MCF 10A (cell line): ENCODE measurements at regions not wholly inside any gene's neighbourhood (a gene's known extent, or its start where the extent isn't known, plus 50 kb on each side); places are given as distances from the start of the nearest gene placed in this dataset.

Source experiments
- BruUV-seq: library from RNA; stranded (reverse); fragments of 400-500 nt; replicated peaks from 2 replicates; lab custom pipeline; 2021; lab: Mats Ljungman, UMichigan
- CTCF ChIA-PET: fragments of 300-600 bp; sonication (Branson Sonifier 250); formaldehyde crosslinking; extraction: SDS; loops from one replicate; lab custom pipeline; 2021; ENCODE audit warnings: antibody characterized with exemption, inconsistent platforms; lab: Yijun Ruan, JAX
- POLR2A ChIA-PET: fragments of 300-600, 350-650 bp; sonication (Branson Sonifier 250); formaldehyde crosslinking; extraction: SDS; loops from one replicate; lab custom pipeline; 2020; ENCODE audit warnings: antibody characterized with exemption, inconsistent platforms; lab: Yijun Ruan, JAX
- DNase-seq: peaks from one replicate; pipeline ENCODE4 v3.0.0-alpha.2; 2018; ENCODE audit not compliant: unreplicated experiment
- H3K27ac Mint-ChIP-seq: one replicate; pipeline ENCODE4 v1.8.0; 2022; ENCODE audit warnings: mild to moderate bottlenecking, low read depth, mixed read lengths; ENCODE audit not compliant: unreplicated experiment
- H3K27me3 Mint-ChIP-seq: one replicate; pipeline ENCODE4 v1.8.0; 2022; ENCODE audit warnings: mixed read lengths; ENCODE audit not compliant: insufficient read depth, unreplicated experiment
- H3K36me3 Mint-ChIP-seq: one replicate; pipeline ENCODE4 v1.8.0; 2022; ENCODE audit warnings: mild to moderate bottlenecking, moderate library complexity, mixed read lengths; ENCODE audit not compliant: insufficient read depth, unreplicated experiment
- H3K4me1 Mint-ChIP-seq: one replicate; pipeline ENCODE4 v1.8.0; 2022; ENCODE audit warnings: mixed read lengths; ENCODE audit not compliant: insufficient read depth, unreplicated experiment
- H3K4me3 Mint-ChIP-seq: one replicate; pipeline ENCODE4 v1.8.0; 2022; ENCODE audit warnings: mild to moderate bottlenecking, moderate library complexity, mixed read lengths; ENCODE audit not compliant: unreplicated experiment
- H3K9me3 Mint-ChIP-seq: one replicate; pipeline ENCODE4 v1.8.0; 2022; ENCODE audit warnings: mixed read lengths; ENCODE audit not compliant: unreplicated experiment
- intact Hi-C: fragments of 100-400 bp; cut with micrococcal nuclease; formaldehyde crosslinking; loops from 2 replicates; pipeline ENCODE4 v1.14.1; 2022
- TF ChIP-seq, protein P1 (sequence below): fragments of 200-600 bp; IDR thresholded peaks from one replicate; pipeline ENCODE4 v1.8.0; 2022; ENCODE audit warnings: antibody characterized with exemption, mild to moderate bottlenecking; ENCODE audit not compliant: unreplicated experiment

GRCh38 chr10:10128387-10128786 lies 889.3 kb upstream of the CELF2 start:
- BruUV-seq: no TSS peak
- H3K9me3 Mint-ChIP-seq: no peaks in the 10 kb centered on the region

DNA sequence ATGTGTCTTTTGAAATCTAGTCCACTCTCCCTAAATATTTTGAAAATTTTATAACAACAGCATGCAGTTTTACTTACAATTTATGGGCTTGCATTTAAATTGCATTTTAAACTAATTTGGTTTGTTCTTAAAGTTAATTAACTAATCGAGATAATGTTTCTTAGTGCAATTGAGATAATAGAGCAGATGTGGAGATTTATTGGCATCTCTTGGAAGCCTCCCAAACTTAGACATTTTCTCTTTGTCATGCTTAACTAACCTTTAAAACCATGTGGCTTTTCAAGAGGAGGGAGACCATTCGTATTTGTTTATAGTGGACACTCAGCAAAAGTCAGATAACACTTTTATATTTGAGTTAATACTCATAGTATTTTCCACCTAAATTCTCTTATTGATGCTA lies 887.0 kb upstream of the CELF2 start:
- CTCF ChIA-PET: no interaction called here
- Mint-ChIP-seq H3K27me3 (no peaks in the 10 kb centered on the region), H3K4me1 (peaks cover 1% of the 10 kb centered on the region), H3K9me3 (no peaks in the 10 kb centered on the region), H3K36me3 (no peaks in the 10 kb centered on the region), H3K27ac (no peak overlapping the region), H3K4me3 (no peak overlapping the region)
- POLR2A ChIA-PET: no interaction called here
- TF ChIP-seq, protein P1, sequence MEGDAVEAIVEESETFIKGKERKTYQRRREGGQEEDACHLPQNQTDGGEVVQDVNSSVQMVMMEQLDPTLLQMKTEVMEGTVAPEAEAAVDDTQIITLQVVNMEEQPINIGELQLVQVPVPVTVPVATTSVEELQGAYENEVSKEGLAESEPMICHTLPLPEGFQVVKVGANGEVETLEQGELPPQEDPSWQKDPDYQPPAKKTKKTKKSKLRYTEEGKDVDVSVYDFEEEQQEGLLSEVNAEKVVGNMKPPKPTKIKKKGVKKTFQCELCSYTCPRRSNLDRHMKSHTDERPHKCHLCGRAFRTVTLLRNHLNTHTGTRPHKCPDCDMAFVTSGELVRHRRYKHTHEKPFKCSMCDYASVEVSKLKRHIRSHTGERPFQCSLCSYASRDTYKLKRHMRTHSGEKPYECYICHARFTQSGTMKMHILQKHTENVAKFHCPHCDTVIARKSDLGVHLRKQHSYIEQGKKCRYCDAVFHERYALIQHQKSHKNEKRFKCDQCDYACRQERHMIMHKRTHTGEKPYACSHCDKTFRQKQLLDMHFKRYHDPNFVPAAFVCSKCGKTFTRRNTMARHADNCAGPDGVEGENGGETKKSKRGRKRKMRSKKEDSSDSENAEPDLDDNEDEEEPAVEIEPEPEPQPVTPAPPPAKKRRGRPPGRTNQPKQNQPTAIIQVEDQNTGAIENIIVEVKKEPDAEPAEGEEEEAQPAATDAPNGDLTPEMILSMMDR: no peak
- intact Hi-C loops: no loop called here
- DNase-seq: no peak
- no TSS peak for BruUV-seq

More at GRCh38 chr10:10128387-10128786, 889.3 kb upstream of the CELF2 start:
- DNase-seq: peak; percentile 71
- Mint-ChIP-seq H3K27ac (no peak overlapping the region), H3K27me3 (no peaks in the 10 kb centered on the region), H3K4me1 (peaks cover 6% of the 10 kb centered on the region), H3K36me3 (no peaks in the 10 kb centered on the region), H3K4me3 (no peak overlapping the region)
- ChIA-PET POLR2A (interaction anchor here (0.6 to 1.1 kb wide), 2 partner anchors 17 to 630 kb away, joined by 3 read pairs; no protein-coding TSS in a partner anchor), CTCF (no interaction called here)
- intact Hi-C loops: no loop called here
- TF ChIP-seq, protein P1: no peak

- intact Hi-C loops: no loop called here
- Mint-ChIP-seq H3K27ac (no peak overlapping the region), H3K4me1 (no peaks in the 10 kb centered on the region), H3K4me3 (no peak overlapping the region), H3K36me3 (no peaks in the 10 kb centered on the region), H3K9me3 (no peaks in the 10 kb centered on the region), H3K27me3 (no peaks in the 10 kb centered on the region)
- POLR2A ChIA-PET: no interaction called here
- DNase-seq: no peak
- TF ChIP-seq, protein P1: no peak
- no TSS peak for BruUV-seq
- CTCF ChIA-PET: no interaction called here
Observed at GRCh38 chr10:10132009-10132408, 885.7 kb upstream of the CELF2 start.

DNA sequence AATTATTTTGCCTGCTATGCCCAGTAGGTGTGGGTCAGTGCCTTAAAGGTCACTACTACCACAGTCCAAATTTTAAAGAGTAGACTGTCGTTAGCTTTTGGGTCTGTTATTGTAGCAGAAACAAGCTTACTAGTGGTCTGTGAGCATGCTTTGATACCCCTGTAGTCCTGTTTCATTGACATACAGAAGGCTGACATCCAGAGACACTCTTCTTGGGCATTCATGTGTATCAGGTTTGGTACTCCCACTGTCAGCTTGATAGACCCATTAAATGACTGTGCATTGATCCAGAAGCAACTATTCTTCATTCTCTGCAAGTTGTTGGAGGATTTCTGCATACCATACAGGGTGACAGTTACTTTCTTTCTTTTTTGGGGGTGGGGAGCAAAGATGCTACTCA lies 884.4 kb upstream of the CELF2 start:
- intact Hi-C loops: no loop called here
- H3K36me3 Mint-ChIP-seq: no peaks in the 10 kb centered on the region
- H3K9me3 Mint-ChIP-seq: no peaks in the 10 kb centered on the region
- POLR2A ChIA-PET: interaction anchor here (1.0 kb wide), 1 partner anchor 12 kb away, joined by 3 read pairs; no protein-coding TSS in a partner anchor
- no TSS peak for BruUV-seq
- CTCF ChIA-PET: interaction anchor here (1.3 kb wide), 1 partner anchor 802 kb away, joined by 4 read pairs; no protein-coding TSS in a partner anchor
- TF ChIP-seq, protein P1: no peak
- DNase-seq: no peak
- peaks cover 8% of the 10 kb centered on the region for H3K4me1 Mint-ChIP-seq
- H3K27me3 Mint-ChIP-seq: no peaks in the 10 kb centered on the region
- no peak overlapping the region for H3K27ac Mint-ChIP-seq
- no peak overlapping the region for H3K4me3 Mint-ChIP-seq
